ENCODE measurements at regions not wholly inside any gene's neighbourhood (a gene's known extent, or its start where the extent isn't known, plus 50 kb on each side); places are given as distances from the start of the nearest gene placed in this dataset.

- Histone ChIP-seq H4K20me1 (ENCODE audit: insufficient read depth, low read length) (no peaks in the 10 kb centered on the region), H3K27ac (ENCODE audit: low read depth, low read length) (no peak overlapping the region), H3K4me3 (ENCODE audit: insufficient read depth, low read length) (no peak overlapping the region), H3K4me1 (ENCODE audit: insufficient read depth, low read length) (peaks cover 52% of the 10 kb centered on the region), H3K4me2 (ENCODE audit: insufficient read depth, low read length) (no peak overlapping the region), H2AFZ (ENCODE audit: low read length) (no peak overlapping the region), H3K27me3 (ENCODE audit: insufficient read depth, low read length) (no peaks in the 10 kb centered on the region), H3K36me3 (ENCODE audit: insufficient read depth, low read length) (no peaks in the 10 kb centered on the region), H3K9me3 (ENCODE audit: low read depth, low read length) (no peaks in the 10 kb centered on the region), H3K79me2 (ENCODE audit: insufficient read depth, low read length) (no peaks in the 10 kb centered on the region)
- DNase-seq (ENCODE audit: insufficient read length, low spot score, missing footprints): no peak
- TF ChIP-seq CTCF (IDR thresholded peaks at IDR 0.05; ENCODE audit: extremely low read depth, low read depth, low read length): no peak
These were observed 174.9 kb upstream of the UBL3 start for GRCh38 chr13:30025351-30025750.

- H3K9me3 ChIP-seq (ENCODE audit: low read depth, low read length): no peaks in the 10 kb centered on the region
- no peaks in the 10 kb centered on the region for H4K20me1 ChIP-seq (ENCODE audit: insufficient read depth, low read length)
- TF ChIP-seq CTCF (IDR thresholded peaks at IDR 0.05; ENCODE audit: extremely low read depth, low read depth, low read length): no peak
- peaks cover 54% of the 10 kb centered on the region for H3K4me1 ChIP-seq (ENCODE audit: insufficient read depth, low read length)
- H3K4me3 ChIP-seq (ENCODE audit: insufficient read depth, low read length): no peak overlapping the region
- no peak for DNase-seq (ENCODE audit: insufficient read length, low spot score, missing footprints)
- no peaks in the 10 kb centered on the region for H3K36me3 ChIP-seq (ENCODE audit: insufficient read depth, low read length)
- no peak overlapping the region for H3K4me2 ChIP-seq (ENCODE audit: insufficient read depth, low read length)
- no peak overlapping the region for H3K27ac ChIP-seq (ENCODE audit: low read depth, low read length)
- H3K79me2 ChIP-seq (ENCODE audit: insufficient read depth, low read length): no peaks in the 10 kb centered on the region
- no peaks in the 10 kb centered on the region for H3K27me3 ChIP-seq (ENCODE audit: insufficient read depth, low read length)
- no peak overlapping the region for H2AFZ ChIP-seq (ENCODE audit: low read length)
These were observed 173.9 kb upstream of the UBL3 start for GRCh38 chr13:30024125-30024865.

- Histone ChIP-seq H3K27ac (ENCODE audit: low read depth, low read length) (no peak overlapping the region), H3K36me3 (ENCODE audit: insufficient read depth, low read length) (no peaks in the 10 kb centered on the region), H3K79me2 (ENCODE audit: insufficient read depth, low read length) (no peaks in the 10 kb centered on the region), H3K4me1 (ENCODE audit: insufficient read depth, low read length) (peaks cover 52% of the 10 kb centered on the region), H2AFZ (ENCODE audit: low read length) (no peak overlapping the region), H3K9me3 (ENCODE audit: low read depth, low read length) (no peaks in the 10 kb centered on the region), H3K4me3 (ENCODE audit: insufficient read depth, low read length) (no peak overlapping the region), H3K27me3 (ENCODE audit: insufficient read depth, low read length) (no peaks in the 10 kb centered on the region), H3K4me2 (ENCODE audit: insufficient read depth, low read length) (no peak overlapping the region), H4K20me1 (ENCODE audit: insufficient read depth, low read length) (no peaks in the 10 kb centered on the region)
- TF ChIP-seq CTCF (IDR thresholded peaks at IDR 0.05; ENCODE audit: extremely low read depth, low read depth, low read length): no peak
- no peak for DNase-seq (ENCODE audit: insufficient read length, low spot score, missing footprints)
These were observed 172.9 kb upstream of the UBL3 start for GRCh38 chr13:30023196-30023895.

- no peak overlapping the region for H2AFZ ChIP-seq (ENCODE audit: low read length)
- no peak overlapping the region for H3K4me3 ChIP-seq (ENCODE audit: insufficient read depth, low read length)
- no peak overlapping the region for H3K27ac ChIP-seq (ENCODE audit: low read depth, low read length)
- DNase-seq (ENCODE audit: insufficient read length, low spot score, missing footprints): no peak
- H4K20me1 ChIP-seq (ENCODE audit: insufficient read depth, low read length): no peaks in the 10 kb centered on the region
- H3K9me3 ChIP-seq (ENCODE audit: low read depth, low read length): no peaks in the 10 kb centered on the region
- H3K79me2 ChIP-seq (ENCODE audit: insufficient read depth, low read length): no peaks in the 10 kb centered on the region
- TF ChIP-seq CTCF (IDR thresholded peaks at IDR 0.05; ENCODE audit: extremely low read depth, low read depth, low read length): no peak
- H3K36me3 ChIP-seq (ENCODE audit: insufficient read depth, low read length): no peaks in the 10 kb centered on the region
- H3K4me1 ChIP-seq (ENCODE audit: insufficient read depth, low read length): peaks cover 47% of the 10 kb centered on the region
- no peaks in the 10 kb centered on the region for H3K27me3 ChIP-seq (ENCODE audit: insufficient read depth, low read length)
- no peak overlapping the region for H3K4me2 ChIP-seq (ENCODE audit: insufficient read depth, low read length)
These were observed 172.4 kb upstream of the UBL3 start for GRCh38 chr13:30022796-30023195.
